HG02885 (cell line): ENCODE measurements at regions not wholly inside any gene's neighbourhood (a gene's known extent, or its start where the extent isn't known, plus 50 kb on each side); places are given as distances from the start of the nearest gene placed in this dataset.

Experiments
- ATAC-seq: cut with Tn5 transposase; IDR thresholded peaks from one replicate; pipeline ENCODE4 v1.9.1; 2021; ENCODE audit warnings: mild to moderate bottlenecking; ENCODE audit not compliant: unreplicated experiment, poor library complexity

DNA sequence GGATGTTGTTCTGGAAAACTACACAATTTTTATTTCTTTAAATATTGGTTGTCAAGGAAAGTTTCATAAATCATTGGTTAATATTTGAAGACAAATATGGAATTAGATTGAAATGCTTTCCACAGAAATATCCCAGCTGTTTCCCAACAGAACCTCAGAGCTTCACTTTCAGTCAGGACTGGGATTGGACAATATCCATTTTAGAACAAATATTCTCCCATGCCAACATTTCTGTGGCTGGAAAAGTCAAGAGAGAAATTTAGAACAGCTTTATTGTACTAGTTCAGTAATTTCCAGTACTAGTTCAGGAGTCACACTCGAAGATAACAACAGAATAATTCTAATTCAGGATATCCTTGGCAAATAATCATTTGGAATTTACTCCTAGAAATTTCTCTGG, 116.1 kb upstream of the TUT7 start:
- ATAC-seq = no peak

DNA sequence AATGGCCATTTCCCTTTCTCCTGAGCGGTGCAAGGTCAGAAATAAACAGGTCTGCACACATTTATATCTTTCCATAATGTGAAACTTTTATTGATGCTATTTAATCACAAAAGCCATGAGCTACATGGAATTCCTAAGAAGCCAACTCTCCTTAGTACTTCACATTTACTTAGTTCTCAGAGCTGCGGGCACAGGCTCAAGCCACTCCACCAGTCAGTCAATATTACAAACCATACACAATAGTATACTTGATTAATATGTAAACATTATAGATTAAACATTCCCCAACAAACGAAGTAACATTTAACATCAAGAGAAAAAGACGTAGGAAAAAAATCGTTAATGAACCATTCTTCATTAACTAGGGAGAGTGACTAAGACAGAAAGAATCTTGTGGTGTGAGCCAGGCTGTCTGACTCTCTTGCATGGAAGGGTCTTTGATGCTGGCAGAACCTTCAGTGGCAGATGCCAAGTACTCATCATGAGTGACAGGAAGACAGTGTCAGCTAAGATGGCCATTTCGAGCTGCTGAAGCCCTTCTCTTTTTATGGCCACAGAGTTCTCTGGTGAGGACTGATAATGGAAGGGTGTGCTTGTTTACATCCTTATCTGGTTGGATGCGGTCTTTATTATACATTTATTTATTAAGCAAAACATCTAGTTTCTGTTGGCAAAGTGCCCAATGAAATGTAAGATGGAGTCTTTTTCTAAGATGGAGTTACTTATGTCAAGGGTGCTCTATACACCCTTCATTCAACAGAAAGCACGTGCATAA, 115.5 kb upstream of the TUT7 start:
- ATAC-seq = no peak

DNA sequence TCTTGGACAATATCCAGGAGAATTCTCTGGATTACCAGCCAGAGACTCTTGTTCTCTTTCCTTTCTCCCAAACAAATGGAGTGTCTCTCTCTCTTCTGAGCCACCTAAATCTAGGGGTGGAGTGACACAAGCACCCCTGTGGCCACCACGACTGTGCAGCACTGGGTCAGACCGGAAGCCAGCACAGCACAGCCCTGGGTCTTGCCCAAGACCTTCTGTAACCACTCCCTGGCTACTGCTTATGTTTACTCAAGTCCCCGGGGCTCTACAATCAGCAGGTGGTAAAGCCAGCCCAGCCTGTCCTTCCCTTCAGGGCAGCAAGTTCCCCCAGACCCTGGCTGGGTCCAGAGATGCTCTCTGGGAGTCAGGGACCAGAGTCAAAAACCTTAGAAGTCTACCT, 110.0 kb upstream of the TUT7 start:
- ATAC-seq = no peak

DNA sequence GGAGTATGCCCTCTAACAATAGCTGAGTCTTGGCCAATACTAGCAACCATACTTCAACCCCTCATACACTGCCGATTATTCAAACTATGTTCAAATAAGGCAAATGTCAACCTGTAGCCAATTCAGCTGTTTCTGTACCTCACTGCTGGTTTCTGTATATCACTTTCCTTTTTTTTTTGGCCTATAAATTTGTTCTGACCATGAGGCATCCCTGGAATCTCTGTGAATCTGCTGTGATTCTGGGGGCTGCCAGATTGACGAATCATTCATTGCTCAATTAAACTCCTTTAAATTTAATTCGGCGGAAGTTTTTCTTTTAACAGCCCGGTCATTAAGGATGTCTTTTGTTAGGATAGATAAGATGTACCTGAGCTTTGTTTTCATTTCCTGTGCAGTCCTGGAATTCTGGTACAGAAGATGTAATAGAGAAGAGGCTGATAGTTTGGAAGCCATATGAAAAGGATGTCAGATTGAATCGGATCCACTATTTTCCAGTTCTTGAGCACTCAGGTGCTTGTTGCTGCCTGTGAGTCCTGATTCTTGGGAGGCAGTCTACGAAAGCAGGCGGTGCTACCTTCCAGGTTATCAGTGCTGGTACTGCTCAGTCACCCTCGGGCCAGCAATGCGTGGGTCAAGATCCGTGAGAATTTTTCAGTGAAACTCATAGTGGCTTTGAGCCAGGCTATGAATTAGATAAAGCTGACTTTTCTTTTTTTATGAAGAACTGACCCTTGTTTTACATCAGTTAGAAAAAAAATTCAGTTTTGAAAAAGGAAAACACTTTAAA, 106.2 kb upstream of the TUT7 start:
- ATAC-seq = no peak

DNA sequence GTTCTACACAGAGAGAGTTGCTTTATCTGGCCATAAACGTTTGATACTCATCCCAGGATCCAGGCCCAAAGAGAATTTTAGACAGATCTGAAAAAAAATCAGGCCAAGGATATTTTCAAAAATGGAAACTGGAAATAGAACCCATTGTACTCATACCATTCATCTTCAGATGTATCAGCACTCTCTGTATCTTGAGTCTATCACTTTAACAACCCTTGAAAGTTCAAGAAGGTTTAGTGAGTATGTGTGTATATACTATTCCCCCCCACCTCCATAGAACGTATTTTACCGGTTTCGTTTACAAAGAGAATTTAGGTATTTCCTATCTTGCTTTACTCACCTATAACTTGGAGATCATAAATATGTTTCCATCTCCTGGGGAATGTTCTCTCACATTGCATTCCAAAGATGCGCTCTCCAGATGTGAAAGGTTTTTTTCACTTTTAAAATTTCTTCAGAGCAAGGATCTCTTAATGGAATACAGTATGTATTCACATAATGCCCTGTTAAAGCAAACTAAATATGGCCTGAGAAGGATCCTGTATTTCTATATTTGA, 105.5 kb upstream of the TUT7 start:
- no peak for ATAC-seq

DNA sequence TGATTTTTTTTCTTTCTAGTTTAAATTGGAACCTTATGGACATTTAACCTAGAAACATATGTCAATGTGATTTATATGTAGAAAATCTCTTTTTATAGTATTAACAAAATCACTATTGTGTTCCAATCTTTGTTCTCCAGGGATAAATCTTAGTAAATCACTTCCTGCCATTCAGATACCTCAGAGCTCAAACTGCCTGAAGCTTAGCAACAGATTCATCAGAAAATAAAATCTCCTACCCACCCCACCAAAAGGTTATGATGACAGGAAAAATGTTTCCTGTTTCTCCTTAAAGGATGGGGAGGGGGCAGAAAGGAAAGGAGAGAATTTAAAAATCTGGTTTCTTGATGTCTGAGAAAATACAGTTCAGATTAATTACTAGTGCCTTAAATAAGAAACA, 105.0 kb upstream of the TUT7 start:
- no peak for ATAC-seq

DNA sequence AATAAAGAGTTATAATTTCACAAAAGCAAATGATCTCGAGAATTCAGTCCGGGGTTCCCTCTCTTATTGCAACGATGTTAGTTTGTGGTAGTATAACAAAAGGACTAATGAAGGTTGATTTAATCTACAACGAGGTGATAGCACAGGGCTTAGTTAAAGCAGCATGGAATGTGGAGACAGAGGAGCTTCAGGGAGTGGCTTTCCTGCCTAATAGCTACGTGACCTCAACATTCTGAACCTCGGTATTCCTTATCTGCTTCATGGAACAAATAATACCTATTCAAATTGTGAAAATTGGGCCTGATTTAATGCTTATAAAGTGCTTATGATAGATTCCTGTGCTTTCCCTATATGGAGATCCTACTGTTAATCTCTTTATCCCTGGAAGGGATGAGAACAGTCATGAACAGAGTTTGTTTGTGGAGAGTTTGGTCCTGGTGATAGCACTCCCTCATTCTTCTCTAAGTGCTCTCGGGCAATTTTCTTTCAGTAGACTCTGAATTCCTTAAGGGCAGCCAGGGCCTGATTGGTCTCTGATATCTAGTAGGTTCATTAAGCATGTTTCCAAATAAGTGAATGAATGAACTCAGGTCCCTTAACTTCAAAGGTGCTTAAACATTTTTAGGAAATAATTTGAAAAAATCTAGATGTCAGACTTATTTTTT, 104.1 kb upstream of the TUT7 start:
- no peak for ATAC-seq

DNA sequence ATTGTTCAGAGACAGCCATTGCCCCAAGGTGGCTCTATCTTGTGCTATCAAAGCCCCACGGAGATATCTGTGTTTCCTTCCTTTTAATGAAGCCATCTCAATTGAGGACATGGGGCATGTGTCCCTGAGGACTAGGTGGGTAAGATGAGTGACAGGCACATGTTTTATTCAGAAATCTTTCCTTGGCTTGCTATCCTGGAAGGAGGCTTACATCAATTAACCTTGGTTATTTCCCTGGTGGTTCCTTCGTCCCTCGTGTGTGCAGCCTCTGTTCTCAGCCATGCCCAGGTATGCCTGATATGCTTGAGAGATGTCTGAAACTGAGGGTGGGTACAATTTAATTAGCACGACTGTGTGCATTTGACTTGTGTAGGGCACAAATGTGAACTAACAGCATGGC, 102.2 kb upstream of the TUT7 start:
- no peak for ATAC-seq

DNA sequence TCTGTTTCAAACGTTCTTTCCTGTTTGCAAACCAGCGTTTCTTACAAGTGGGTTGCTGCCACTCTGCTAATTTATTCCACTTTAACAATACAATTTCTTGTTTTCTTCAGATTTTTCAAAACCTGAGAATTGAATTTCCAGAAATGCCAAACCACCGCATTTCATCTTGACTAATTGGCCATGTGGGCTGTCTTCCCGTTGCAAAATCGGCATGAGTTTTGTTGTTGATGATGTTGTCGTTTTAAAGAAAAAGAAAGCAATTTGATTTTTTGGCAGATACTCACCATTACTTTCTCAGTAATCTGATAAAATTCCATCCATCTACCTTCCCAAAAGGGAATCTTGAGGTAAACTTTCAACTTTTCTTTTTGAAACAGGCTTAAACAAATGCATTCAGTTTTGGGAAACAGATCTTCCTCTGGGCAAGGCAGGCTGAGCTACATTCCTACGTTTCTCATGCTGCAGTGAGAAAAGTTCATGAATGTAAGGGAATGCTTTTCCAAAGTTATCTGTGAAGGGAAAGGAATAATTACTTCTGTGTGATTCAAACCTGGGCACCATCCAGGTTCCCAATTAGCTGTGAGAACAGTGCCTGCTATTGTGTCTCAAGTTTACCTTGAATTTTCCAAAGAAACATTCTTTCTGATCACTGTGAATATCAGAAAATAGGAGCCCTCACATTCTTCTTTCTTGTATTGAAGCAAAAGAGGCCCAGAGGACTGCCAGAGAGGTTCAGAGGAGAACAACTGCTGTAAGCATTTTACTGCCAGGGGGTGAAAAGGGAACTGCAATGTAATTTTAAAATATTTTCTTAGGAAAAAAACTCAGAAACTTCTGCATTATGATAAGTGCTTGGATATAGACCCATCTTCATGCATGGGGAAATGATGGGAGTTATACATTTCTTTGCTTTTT, 100.7 kb upstream of the TUT7 start:
- no peak for ATAC-seq

DNA sequence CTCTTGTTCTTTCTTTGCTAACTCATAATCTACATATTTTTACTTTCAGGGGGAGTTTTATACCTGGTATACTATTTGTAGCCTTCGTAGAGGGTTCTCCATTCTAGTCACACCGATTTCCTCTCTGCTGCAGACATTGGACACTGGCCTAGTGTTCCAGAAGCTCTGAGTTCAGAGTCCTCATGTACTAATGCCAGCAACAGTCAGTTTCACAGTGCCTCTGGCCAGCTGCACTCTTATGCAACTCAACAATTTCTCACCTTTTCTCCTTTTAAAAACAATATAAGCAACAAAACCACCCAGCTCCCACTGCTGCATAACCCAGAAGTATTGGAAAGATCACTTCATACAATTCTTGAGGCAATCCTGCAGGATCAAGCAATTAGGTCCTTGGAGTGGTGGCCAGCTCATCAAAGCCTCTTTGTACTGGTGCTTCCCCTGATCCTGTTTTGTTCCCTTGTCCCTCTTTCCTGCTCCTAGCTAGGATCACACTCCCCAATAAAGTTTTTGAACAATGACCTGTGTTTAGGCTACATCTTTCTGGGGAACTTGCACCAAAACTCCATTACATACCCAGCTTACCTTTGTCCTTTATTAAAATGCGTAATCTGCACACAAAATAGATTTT, 98.1 kb upstream of the TUT7 start:
- ATAC-seq = no peak

DNA sequence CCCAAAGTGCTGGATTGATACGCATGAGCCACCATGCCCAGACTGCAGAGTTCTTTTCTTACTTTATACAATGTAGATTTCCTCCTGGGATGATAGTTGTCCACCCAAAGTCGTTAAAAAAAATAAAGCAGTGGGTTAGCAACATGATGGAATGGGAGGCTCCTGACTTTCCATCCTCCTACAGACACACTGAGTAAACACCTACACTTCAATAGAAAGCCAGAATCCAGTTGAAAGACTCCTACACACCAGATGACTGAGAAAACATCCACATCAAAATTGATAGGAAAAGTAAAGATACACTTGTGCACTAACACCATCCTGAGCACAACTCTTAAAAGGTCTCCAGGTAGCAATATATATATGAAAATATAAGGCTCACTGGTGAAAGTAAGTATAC, 95.0 kb upstream of the TUT7 start:
- no peak for ATAC-seq

DNA sequence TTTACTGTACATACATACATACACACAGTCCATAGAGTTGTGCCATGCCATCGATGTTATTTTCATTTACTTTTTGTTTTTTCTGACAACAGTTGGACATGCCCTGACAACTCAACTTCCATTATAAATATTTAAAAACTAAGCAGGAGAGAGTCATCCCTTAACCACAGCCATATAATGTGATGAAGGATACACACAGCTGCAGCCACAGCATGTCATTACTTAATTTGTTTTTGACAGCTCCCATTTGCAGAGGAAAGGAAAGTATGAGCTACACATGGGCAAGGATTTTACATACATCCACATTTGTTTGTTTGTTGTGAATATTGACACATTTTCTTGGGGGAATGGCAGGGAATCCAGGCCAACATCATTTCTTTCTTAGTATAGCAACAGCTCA, 91.5 kb upstream of the TUT7 start:
- ATAC-seq = no peak

DNA sequence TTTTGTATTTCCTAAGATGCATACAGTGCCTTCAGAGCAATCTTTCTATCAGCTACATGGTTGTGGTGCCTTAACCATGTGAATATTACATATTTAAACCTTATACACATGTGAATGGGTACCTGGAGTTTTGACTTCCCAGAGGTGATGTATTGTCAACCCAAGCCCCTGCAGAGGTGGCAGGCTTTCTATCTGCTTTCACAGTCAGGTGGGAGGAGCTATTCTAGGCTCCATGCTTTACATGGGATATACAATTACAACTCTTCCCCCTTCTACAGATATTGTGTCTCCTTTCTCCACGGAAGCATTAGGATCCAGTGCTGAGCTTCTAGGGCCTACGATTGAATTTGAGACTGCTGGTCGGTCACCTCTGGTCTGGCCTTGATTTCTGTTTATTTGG, 89.8 kb upstream of the TUT7 start:
- ATAC-seq = no peak

DNA sequence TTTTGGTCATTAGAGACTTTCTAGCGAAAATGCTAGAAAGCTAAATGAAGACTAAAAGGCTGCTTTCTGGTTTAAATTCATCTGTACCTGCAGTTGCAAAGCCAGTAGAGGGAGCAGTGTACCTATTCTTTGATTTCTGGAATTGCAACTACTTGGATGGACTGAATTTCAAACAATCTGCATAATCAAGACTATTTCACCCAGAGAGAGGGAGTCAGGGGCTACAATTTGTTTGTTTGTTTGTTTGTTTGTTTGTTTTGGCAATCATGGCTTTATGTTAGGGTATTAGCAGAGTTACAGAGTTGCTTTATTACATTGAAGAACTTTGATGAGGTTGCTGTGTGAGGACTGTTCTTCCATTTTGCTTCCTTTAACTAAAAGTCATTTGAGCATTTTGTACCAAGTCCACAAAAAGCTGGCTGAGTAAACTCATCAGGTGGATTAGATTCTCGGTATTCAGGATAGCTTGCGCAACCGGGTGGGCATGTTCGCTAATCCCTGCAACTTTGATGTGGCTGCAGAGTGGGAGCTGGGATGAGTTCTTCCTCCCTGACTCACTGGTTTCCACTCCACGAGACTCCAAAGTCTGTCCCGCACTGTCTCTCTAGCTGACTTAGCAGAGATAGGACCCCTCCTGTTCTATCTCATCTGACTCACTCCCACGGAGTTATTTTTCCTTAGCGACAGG, 80.0 kb upstream of the TUT7 start:
- ATAC-seq = no peak

DNA sequence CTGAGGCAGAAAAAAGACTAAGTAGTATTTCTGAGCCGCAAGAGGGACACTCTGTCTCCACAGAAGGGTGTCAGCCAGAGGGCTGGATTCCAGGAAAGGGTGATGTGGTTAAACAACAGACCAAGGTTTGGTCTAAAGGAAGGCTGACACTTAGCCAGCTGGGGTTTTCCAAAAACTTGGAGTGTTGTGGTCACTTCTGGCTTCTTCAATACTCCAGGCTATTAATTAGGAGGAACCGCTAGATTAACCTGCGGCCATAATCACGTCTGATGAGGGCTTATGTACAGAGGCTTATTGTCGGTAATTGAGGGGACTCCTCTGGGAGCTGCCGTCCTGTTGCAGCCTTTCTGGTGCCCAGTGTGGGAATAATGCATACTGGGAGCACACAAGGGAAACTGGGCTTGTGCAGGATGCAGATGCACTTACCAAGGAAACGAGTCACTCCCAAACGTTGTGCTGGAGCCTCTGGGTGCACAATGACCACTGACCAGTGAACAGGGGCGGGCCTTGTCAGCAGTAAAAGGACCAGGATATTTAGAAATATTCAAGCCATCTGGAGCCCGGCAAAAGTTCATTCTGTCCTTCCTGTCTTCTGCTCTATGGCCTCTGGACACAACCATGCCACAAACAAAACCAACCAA, 70.2 kb upstream of the TUT7 start:
- ATAC-seq = no peak

DNA sequence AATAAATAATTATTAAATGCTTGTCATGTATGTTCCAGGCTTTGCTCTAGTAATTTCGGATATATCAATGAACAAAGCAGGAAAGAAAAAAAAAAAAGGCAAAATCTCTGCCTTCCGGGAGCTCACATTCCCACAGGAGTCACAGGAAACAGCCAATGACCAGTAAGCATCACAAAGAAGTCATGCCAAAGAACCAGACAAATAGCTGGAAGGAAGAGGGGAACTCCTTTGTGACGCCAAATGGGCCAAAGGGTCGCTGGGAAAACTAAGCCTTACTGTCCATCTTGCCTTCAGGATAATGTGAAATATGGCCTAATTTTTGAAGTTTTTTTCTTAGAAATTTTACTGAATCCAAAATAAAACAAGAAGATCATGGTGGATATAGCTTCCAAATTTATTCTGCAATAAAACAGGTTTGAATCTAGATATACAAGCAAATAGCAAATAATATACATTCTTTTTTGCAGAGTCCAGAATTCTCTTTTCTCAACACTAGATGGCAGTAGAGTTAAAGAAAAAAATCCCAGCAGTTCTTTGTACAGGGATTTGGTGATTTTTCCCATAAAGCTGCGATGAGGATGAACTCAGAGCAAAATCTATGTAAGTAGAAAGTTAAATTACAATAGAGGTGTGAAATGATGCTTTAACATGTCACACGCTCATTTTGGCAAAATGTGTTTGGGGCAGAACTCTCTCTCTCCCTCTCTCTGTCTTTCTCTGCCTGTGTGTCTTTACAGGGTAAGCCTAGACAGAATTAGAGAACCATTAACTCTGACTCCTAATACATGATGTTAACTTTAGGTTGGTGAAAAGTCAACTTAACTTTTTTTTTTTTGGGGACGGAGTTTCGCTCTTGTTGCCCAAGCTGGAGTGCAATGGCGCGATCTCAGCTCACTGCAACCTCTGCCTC, 60.0 kb upstream of the TUT7 start:
- ATAC-seq = no peak

DNA sequence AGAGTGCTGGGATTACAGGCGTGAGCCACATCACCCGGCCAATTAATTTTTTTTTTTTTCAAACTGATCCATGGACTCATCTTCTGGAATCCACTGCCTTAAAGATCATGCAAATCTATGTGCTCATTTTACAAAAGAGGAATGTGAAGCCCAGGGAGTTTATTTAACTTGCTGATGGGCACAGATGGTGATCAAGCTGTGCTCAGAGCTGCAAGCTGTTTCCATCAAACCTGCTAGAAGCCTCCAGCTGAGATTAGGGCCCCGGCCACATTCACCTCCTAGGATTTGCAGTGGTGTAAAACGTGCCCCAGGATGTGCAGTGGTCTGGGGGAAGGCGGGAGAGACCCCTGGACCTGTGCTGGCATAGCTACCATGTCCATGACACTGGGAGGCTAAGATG, 56.1 kb upstream of the TUT7 start:
- no peak for ATAC-seq

DNA sequence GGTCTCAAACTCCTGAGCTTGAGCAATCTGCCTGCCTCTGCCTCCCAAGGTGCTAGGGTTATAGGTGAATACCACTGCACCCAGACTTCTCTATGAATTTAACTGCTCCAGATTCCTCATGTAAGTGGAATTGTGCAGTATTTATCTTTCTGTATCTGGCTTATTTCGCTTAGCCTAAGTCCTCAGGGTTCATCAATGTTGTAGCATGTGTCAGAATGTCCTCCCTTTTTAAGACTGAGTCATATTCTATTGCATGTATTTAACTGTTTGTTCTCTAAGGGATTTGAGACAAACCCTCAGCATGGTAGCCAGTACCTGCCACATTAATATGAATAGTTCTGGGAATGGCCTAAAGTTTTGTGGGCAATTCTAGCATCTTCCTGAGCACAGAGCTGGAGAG, 53.9 kb upstream of the TUT7 start:
- no peak for ATAC-seq
